GM23338 (cell line): ENCODE measurements at regions not wholly inside any gene's neighbourhood (a gene's known extent, or its start where the extent isn't known, plus 50 kb on each side); places are given as distances from the start of the nearest gene placed in this dataset.

Experiments
- ATAC-seq: fragments of 200-7000 bp; cut with Tn5 transposase; 3 replicates; pipeline ENCODE4 v1.9.1; 2020
- DNase-seq: peaks from one replicate; pipeline ENCODE4 v3.0.0-alpha.2; 2015; ENCODE audit warnings: low spot score
- H2AFZ ChIP-seq: fragments of 200-600 bp; sonication (generic); 2 replicates; pipeline ENCODE4 v1.8.0; 2016; ENCODE audit warnings: antibody characterized with exemption, mild to moderate bottlenecking, moderate library complexity
- H3F3A ChIP-seq: fragments of 200-600 bp; sonication (generic); replicated peaks from 2 replicates; pipeline ENCODE4 v1.8.0; 2017; ENCODE audit warnings: antibody characterized with exemption, mixed run types, low read depth
- H3K27ac ChIP-seq: fragments of 200-600 bp; sonication (generic); 2 replicates; pipeline ENCODE4 v1.6.1; 2016; ENCODE audit warnings: low read depth
- H3K27me3 ChIP-seq: fragments of 200-600 bp; sonication (generic); 2 replicates; pipeline ENCODE4 v1.8.0; 2016; ENCODE audit warnings: mild to moderate bottlenecking, mixed run types, moderate library complexity; ENCODE audit not compliant: insufficient read depth
- H3K36me3 ChIP-seq: fragments of 200-600 bp; sonication (generic); 2 replicates; pipeline ENCODE4 v1.8.0; 2016; ENCODE audit warnings: mild to moderate bottlenecking; ENCODE audit not compliant: insufficient read depth
- H3K4me1 ChIP-seq: fragments of 200-600 bp; sonication (generic); 2 replicates; pipeline ENCODE4 v1.8.0; 2016; ENCODE audit warnings: mild to moderate bottlenecking, moderate library complexity; ENCODE audit not compliant: insufficient read depth
- H3K4me2 ChIP-seq: fragments of 200-600 bp; sonication (generic); 2 replicates; pipeline ENCODE4 v1.7.1; 2017; ENCODE audit warnings: mixed run types
- H3K4me3 ChIP-seq: fragments of 200-600 bp; sonication (generic); 2 replicates; pipeline ENCODE4 v1.6.1; 2016; ENCODE audit warnings: mixed run types
- H3K79me2 ChIP-seq: fragments of 200-600 bp; sonication (generic); replicated peaks from 2 replicates; pipeline ENCODE4 v1.8.0; 2017; ENCODE audit warnings: mild to moderate bottlenecking; ENCODE audit not compliant: insufficient read depth
- H3K9me2 ChIP-seq: fragments of 200-600 bp; sonication (generic); 2 replicates; pipeline ENCODE4 v1.8.0; 2017; ENCODE audit not compliant: insufficient read depth
- H4K20me1 ChIP-seq: fragments of 200-600 bp; sonication (generic); replicated peaks from 2 replicates; pipeline ENCODE4 v1.8.0; 2017; ENCODE audit warnings: mild to moderate bottlenecking; ENCODE audit not compliant: insufficient read depth
- H3K27ac Mint-ChIP-seq: 2 replicates; pipeline ENCODE4 v1.8.0; 2020; ENCODE audit warnings: inconsistent platforms, mild to moderate bottlenecking, moderate library complexity, mixed read lengths
- H3K27me3 Mint-ChIP-seq: 3 replicates; pipeline ENCODE4 v1.8.0; 2022; ENCODE audit warnings: low read depth, mild to moderate bottlenecking, moderate library complexity, mixed read lengths, inconsistent platforms; ENCODE audit not compliant: insufficient read depth, poor library complexity
- H3K36me3 Mint-ChIP-seq: 3 replicates; pipeline ENCODE4 v1.8.0; 2021; ENCODE audit warnings: low read depth, mild to moderate bottlenecking, inconsistent platforms, moderate library complexity, mixed read lengths
- H3K4me1 Mint-ChIP-seq: 3 replicates; pipeline ENCODE4 v1.8.0; 2020; ENCODE audit warnings: mild to moderate bottlenecking, inconsistent platforms, mixed read lengths
- H3K4me3 Mint-ChIP-seq: 3 replicates; pipeline ENCODE4 v1.8.0; 2021; ENCODE audit warnings: moderate library complexity, mild to moderate bottlenecking, inconsistent platforms, mixed read lengths
- H3K9me3 Mint-ChIP-seq: 3 replicates; pipeline ENCODE4 v1.8.0; 2020; ENCODE audit warnings: moderate library complexity, mild to moderate bottlenecking, inconsistent platforms, mixed read lengths
- EZH2 ChIP-seq: fragments of 200-600 bp; sonication (generic); IDR thresholded peaks from one replicate; pipeline ENCODE4 v1.8.0; 2017; ENCODE audit warnings: antibody characterized with exemption, mild to moderate bottlenecking, low read depth; ENCODE audit not compliant: unreplicated experiment
- EZH2phosphoT487 ChIP-seq: fragments of 200-600 bp; sonication (generic); IDR thresholded peaks from one replicate; pipeline ENCODE4 v1.8.1; 2018; ENCODE audit warnings: antibody characterized with exemption; ENCODE audit not compliant: unreplicated experiment
- NANOG ChIP-seq: IDR thresholded peaks from 2 replicates; pipeline ENCODE4 v1.6.1; 2016; ENCODE audit warnings: antibody characterized with exemption, borderline replicate concordance
- ZNF114 ChIP-seq: fragments of 250-450 bp; sonication (Bioruptor Pico); IDR thresholded peaks from 2 replicates; pipeline ENCODE4 v1.5.0; 2020; ENCODE audit warnings: mild to moderate bottlenecking, moderate library complexity
- ZNF331 ChIP-seq: fragments of 250-450 bp; sonication (Bioruptor Pico); IDR thresholded peaks from 2 replicates; pipeline ENCODE4 v1.5.0; 2020; ENCODE audit warnings: low read depth, mild to moderate bottlenecking, moderate library complexity
- TF ChIP-seq, protein P1 (sequence below): fragments of 250-450 bp; sonication (Bioruptor Pico); IDR thresholded peaks from 2 replicates; pipeline ENCODE4 v1.5.0; 2020; ENCODE audit warnings: mild to moderate bottlenecking, moderate library complexity
- TF ChIP-seq, protein P2 (sequence below), 2 experiments: fragments of 200-600 bp in 1 of 2; sonication (generic) in 1 of 2; conservative IDR thresholded peaks; 2 replicates each; pipeline versions ENCODE4 v1.5.1 to v1.6.1; 2016 to 2017; ENCODE audit warnings: antibody characterized with exemption in 2 of 2, low read depth in 2 of 2, mild to moderate bottlenecking in 2 of 2, moderate library complexity in 1 of 2

DNA sequence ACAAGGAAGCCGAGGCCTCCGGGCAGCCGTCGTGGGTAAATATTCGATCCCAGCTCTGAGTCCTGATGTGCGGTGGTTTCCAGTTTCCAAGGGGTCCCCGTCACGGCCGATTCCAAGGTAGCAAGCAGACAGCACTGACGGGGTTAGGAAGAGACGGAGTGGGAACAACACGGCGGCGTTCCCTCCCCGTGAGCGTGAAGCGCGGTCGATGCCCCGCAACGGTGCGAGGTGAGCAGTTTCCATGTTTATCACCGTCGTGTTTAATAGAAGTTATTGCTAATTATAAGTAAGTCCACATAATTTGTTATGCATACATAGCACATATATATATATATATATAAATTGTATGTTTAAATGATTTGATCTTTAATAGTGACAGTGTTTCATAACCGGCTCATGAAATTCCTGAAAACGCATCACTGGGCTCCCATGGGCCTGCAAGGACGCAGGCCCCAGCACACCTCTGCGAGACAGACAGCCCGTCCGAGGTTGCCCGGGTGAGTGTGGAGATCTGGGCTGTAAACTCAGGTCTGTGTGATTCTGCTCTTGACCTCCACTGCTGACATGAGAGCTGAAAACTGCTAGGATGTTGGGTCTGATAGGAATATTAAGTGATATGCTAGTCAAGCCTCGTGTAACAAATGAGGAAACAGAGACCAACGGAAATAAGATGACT is 243.5 kb upstream of the SALL3 start:
- H3K27ac Mint-ChIP-seq: no peak overlapping the region
- H2AFZ ChIP-seq: no peak overlapping the region
- ATAC-seq: no peak

DNA sequence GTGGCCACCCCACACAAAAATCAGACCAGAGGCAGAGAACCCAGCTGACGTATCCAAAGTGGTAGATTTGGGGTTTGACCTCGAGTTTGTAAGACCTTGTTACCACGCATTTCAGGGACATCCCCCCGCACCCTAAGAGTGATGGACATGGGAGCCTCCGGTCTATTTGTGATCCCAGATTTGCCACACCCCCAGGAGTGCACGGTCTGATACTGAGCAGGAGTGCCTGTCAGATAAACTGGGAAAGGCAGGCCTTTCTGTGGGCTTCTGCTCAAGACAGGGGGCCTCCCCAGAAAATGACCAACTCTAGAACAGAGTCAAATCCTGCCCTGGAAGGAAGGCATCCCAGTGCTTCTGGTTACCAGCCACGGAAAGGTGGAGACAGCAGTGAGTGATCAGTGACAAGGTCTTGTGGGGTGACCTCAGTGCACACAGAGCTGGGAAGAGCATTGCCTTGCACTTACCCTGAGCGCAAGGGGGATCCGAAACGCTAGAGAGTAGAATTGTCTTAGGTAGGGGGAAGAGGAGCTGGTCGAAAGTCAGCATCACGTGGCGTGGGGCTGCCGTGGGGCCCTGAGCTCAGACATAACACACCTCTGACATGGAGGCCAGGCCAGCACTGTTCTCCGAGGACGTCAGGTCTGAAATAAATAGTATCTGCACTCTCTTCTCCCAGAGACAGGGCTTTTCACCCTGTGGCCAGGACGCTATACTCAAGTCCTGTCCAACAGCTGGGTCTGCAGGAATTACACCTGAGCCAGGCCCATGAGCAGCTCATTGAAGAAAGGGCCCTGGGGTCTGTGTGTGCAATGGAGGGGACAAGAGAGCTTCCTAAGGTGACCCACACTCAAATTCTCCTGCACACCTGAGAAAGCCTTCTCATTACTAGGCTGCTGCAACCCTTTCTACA is 242.4 kb upstream of the SALL3 start:
- Histone ChIP-seq H2AFZ (no peak overlapping the region), H3K4me1 (no peaks in the 10 kb centered on the region), H3F3A (no peaks in the 10 kb centered on the region), H3K4me3 (no peak overlapping the region), H4K20me1 (no peaks in the 10 kb centered on the region), H3K27me3 (no peaks in the 10 kb centered on the region), H3K4me2 (no peak overlapping the region), H3K27ac (no peak overlapping the region), H3K9me2 (no peaks in the 10 kb centered on the region), H3K36me3 (no peaks in the 10 kb centered on the region), H3K79me2 (no peaks in the 10 kb centered on the region)
- H3K4me3 Mint-ChIP-seq: no peak overlapping the region
- TF ChIP-seq, protein P1, sequence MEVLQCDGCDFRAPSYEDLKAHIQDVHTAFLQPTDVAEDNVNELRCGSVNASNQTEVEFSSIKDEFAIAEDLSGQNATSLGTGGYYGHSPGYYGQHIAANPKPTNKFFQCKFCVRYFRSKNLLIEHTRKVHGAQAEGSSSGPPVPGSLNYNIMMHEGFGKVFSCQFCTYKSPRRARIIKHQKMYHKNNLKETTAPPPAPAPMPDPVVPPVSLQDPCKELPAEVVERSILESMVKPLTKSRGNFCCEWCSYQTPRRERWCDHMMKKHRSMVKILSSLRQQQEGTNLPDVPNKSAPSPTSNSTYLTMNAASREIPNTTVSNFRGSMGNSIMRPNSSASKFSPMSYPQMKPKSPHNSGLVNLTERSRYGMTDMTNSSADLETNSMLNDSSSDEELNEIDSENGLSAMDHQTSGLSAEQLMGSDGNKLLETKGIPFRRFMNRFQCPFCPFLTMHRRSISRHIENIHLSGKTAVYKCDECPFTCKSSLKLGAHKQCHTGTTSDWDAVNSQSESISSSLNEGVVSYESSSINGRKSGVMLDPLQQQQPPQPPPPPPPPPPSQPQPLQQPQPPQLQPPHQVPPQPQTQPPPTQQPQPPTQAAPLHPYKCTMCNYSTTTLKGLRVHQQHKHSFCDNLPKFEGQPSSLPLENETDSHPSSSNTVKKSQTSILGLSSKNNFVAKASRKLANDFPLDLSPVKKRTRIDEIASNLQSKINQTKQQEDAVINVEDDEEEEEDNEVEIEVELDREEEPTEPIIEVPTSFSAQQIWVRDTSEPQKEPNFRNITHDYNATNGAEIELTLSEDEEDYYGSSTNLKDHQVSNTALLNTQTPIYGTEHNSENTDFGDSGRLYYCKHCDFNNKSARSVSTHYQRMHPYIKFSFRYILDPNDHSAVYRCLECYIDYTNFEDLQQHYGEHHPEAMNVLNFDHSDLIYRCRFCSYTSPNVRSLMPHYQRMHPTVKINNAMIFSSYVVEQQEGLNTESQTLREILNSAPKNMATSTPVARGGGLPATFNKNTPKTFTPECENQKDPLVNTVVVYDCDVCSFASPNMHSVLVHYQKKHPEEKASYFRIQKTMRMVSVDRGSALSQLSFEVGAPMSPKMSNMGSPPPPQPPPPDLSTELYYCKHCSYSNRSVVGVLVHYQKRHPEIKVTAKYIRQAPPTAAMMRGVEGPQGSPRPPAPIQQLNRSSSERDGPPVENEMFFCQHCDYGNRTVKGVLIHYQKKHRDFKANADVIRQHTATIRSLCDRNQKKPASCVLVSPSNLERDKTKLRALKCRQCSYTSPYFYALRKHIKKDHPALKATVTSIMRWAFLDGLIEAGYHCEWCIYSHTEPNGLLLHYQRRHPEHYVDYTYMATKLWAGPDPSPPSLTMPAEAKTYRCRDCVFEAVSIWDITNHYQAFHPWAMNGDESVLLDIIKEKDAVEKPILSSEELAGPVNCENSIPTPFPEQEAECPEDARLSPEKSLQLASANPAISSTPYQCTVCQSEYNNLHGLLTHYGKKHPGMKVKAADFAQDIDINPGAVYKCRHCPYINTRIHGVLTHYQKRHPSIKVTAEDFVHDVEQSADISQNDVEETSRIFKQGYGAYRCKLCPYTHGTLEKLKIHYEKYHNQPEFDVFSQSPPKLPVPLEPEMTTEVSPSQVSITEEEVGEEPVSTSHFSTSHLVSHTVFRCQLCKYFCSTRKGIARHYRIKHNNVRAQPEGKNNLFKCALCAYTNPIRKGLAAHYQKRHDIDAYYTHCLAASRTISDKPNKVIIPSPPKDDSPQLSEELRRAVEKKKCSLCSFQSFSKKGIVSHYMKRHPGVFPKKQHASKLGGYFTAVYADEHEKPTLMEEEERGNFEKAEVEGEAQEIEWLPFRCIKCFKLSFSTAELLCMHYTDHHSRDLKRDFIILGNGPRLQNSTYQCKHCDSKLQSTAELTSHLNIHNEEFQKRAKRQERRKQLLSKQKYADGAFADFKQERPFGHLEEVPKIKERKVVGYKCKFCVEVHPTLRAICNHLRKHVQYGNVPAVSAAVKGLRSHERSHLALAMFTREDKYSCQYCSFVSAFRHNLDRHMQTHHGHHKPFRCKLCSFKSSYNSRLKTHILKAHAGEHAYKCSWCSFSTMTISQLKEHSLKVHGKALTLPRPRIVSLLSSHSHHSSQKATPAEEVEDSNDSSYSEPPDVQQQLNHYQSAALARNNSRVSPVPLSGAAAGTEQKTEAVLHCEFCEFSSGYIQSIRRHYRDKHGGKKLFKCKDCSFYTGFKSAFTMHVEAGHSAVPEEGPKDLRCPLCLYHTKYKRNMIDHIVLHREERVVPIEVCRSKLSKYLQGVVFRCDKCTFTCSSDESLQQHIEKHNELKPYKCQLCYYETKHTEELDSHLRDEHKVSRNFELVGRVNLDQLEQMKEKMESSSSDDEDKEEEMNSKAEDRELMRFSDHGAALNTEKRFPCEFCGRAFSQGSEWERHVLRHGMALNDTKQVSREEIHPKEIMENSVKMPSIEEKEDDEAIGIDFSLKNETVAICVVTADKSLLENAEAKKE (CRISPR knock-in tag): no peak
- ATAC-seq: no peak
- no peak overlapping the region for H3K27ac Mint-ChIP-seq
- peaks cover 29% of the 10 kb centered on the region; the same call in 2 of the 3 replicates for H3K36me3 Mint-ChIP-seq
- no peaks in the 10 kb centered on the region for H3K4me1 Mint-ChIP-seq
- H3K9me3 Mint-ChIP-seq: peaks cover 95% of the 10 kb centered on the region
- H3K27me3 Mint-ChIP-seq: peaks cover 7% of the 10 kb centered on the region
- DNase-seq: no peak

More for the DNA sequence above, 243.5 kb upstream of the SALL3 start:
- Histone ChIP-seq H3K9me2 (no peaks in the 10 kb centered on the region), H3K79me2 (no peaks in the 10 kb centered on the region), H3K4me1 (no peaks in the 10 kb centered on the region), H3K4me3 (no peak overlapping the region), H3K27ac (no peak overlapping the region), H3F3A (no peaks in the 10 kb centered on the region), H3K27me3 (no peaks in the 10 kb centered on the region), H3K4me2 (no peak overlapping the region), H4K20me1 (no peaks in the 10 kb centered on the region), H3K36me3 (no peaks in the 10 kb centered on the region)
- H3K27me3 Mint-ChIP-seq: peaks cover 7% of the 10 kb centered on the region
- H3K4me3 Mint-ChIP-seq: no peak overlapping the region
- H3K4me1 Mint-ChIP-seq: no peaks in the 10 kb centered on the region
- peaks cover 27% of the 10 kb centered on the region; the same call in 2 of the 3 replicates for H3K36me3 Mint-ChIP-seq
- H3K9me3 Mint-ChIP-seq: peaks cover 94% of the 10 kb centered on the region
- TF ChIP-seq NANOG: no peak
- no peak for TF ChIP-seq EZH2
- no peak for TF ChIP-seq EZH2phosphoT487
- TF ChIP-seq ZNF331: no peak
- no peak for TF ChIP-seq ZNF114 (CRISPR knock-in tag)
- TF ChIP-seq, protein P2, sequence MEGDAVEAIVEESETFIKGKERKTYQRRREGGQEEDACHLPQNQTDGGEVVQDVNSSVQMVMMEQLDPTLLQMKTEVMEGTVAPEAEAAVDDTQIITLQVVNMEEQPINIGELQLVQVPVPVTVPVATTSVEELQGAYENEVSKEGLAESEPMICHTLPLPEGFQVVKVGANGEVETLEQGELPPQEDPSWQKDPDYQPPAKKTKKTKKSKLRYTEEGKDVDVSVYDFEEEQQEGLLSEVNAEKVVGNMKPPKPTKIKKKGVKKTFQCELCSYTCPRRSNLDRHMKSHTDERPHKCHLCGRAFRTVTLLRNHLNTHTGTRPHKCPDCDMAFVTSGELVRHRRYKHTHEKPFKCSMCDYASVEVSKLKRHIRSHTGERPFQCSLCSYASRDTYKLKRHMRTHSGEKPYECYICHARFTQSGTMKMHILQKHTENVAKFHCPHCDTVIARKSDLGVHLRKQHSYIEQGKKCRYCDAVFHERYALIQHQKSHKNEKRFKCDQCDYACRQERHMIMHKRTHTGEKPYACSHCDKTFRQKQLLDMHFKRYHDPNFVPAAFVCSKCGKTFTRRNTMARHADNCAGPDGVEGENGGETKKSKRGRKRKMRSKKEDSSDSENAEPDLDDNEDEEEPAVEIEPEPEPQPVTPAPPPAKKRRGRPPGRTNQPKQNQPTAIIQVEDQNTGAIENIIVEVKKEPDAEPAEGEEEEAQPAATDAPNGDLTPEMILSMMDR (conservative IDR thresholded peaks at IDR 0.05; ENCODE audit: low read depth in 2 of 2): no peak
- no peak for DNase-seq
